ENCODE measurements at regions not wholly inside any gene's neighbourhood (a gene's known extent, or its start where the extent isn't known, plus 50 kb on each side); places are given as distances from the start of the nearest gene placed in this dataset.

DNA sequence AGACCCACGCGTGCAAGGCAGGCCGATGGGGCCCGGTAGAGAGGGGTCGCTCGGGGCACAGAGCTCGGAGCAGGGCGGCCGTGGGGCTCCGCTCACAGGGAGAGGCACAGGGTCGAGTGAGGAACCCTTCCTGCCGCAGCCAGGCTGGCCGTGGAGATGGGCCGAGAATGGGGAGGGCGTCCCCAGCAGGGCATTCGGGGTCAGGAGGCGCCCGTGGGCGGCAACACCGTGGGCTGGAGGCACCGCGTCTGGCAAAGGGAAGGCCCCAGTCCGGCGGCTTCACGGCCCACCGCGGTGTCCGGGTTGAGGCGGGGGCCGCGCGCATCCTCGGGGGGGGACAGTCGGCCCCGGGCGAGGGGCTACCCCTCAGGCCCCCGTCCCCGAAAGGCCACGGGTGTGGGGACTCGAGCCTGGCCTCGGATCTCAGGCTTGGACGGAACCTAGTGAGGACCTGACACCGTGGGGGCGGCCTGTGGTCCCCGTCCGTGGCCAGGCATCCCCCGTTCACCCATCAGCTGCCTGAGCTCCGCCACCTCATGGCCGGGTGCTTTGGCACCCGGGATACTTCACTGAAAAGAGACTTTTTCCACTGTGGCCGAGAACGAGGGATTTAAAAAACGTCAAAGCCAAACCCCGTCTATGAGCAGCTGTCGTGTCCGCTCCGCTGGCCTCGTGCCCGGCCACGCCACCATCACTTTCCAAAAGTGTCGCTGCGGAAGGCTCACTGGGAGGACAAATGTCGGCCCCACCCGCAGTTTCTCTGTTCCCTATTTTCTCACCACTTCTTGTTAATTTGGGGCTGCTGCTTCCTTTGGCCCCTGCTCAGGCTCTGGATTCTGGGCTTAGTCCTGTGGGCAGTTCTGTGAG is 73.6 kb downstream of the METRNL start:
- no peak for DNase-seq

DNA sequence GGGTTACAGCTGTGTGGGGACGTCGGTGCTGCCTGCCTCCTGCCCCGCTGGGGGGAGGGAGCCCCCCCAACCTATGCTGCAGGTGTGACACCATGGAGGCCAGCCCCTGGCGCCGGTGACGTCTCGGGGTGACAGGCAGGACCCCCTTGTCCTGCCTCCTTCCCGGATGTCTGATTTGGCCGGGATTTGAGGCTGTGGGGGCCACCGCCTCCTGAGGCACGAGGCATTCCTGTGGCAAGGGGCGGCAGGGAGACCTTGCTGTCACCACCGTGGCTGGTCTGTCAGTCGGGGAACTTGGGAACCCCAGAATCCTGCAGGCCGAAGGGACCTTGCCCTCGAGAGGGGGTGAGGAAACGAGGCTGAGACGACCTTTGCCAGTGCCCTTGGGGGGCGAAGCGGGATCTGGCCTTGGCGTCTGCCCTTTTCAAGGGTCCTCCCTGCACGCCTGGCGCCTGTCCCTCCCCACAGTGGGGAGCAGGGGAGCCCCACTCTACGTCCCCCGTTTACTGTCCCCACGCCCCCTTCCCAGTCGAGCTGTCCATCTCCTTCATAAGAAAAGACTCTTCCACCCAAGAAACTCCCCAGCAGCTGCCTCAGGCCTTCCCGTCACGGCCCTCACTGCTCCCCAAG is 74.4 kb downstream of the METRNL start:
- H3K27ac ChIP-seq (ENCODE audit: low read depth, low read length) = no peak overlapping the region
- no peaks in the 10 kb centered on the region for H3K27me3 ChIP-seq (ENCODE audit: control insufficient read depth in 2 of 2, insufficient read depth in 2 of 2, low read length in 2 of 2)
- Mint-ChIP-seq H3K4me3 (no peak overlapping the region), H3K36me3 (no peaks in the 10 kb centered on the region), H3K4me1 (peaks cover 0 to 7% (median 4%) of the 10 kb centered on the region in 7 donors), H3K27ac (no peak overlapping the region), H3K9me3 (no peaks in the 10 kb centered on the region), H3K27me3 (peaks cover 0 to 18% (median 4%) of the 10 kb centered on the region in 5 donors)
- no peak for DNase-seq
- H3K4me3 ChIP-seq (ENCODE audit: low read length) = no peak overlapping the region
- H3K9me3 ChIP-seq (ENCODE audit: control insufficient read depth in 2 of 3, low read length in 3 of 3) = no peaks in the 10 kb centered on the region
- CTCF ChIA-PET = no interaction called here
- no peaks in the 10 kb centered on the region for H3K36me3 ChIP-seq (ENCODE audit: control insufficient read depth in 2 of 3, insufficient read depth in 3 of 3, low read length in 3 of 3)
- POLR2A ChIA-PET = no interaction called here
- ATAC-seq = no peak
- no peaks in the 10 kb centered on the region for H3K4me1 ChIP-seq (ENCODE audit: control insufficient read depth in 2 of 2, insufficient read depth in 2 of 2, low read length in 2 of 2)
- intact Hi-C loops (cut with micrococcal nuclease) = no loop called here

More for the DNA sequence above, 73.6 kb downstream of the METRNL start:
- intact Hi-C loops (cut with micrococcal nuclease) = no loop called here
- H3K36me3 ChIP-seq (ENCODE audit: control insufficient read depth in 2 of 3, insufficient read depth in 3 of 3, low read length in 3 of 3) = no peaks in the 10 kb centered on the region
- Mint-ChIP-seq H3K4me3 (no peak overlapping the region), H3K36me3 (no peaks in the 10 kb centered on the region), H3K4me1 (peaks cover 0 to 12% (median 4%) of the 10 kb centered on the region in 7 donors), H3K27ac (no peak overlapping the region), H3K27me3 (peaks cover 0 to 16% (median 4%) of the 10 kb centered on the region in 5 donors), H3K9me3 (no peaks in the 10 kb centered on the region)
- H3K4me3 ChIP-seq (ENCODE audit: low read length) = no peak overlapping the region
- H3K9me3 ChIP-seq (ENCODE audit: control insufficient read depth in 2 of 3, low read length in 3 of 3) = no peaks in the 10 kb centered on the region
- no peaks in the 10 kb centered on the region for H3K27me3 ChIP-seq (ENCODE audit: control insufficient read depth in 2 of 2, insufficient read depth in 2 of 2, low read length in 2 of 2)
- POLR2A ChIA-PET = no interaction called here
- no peak overlapping the region for H3K27ac ChIP-seq (ENCODE audit: low read depth, low read length)
- peak; percentile 55 for ATAC-seq
- CTCF ChIA-PET = no interaction called here
- no peaks in the 10 kb centered on the region for H3K4me1 ChIP-seq (ENCODE audit: control insufficient read depth in 2 of 2, insufficient read depth in 2 of 2, low read length in 2 of 2)

DNA sequence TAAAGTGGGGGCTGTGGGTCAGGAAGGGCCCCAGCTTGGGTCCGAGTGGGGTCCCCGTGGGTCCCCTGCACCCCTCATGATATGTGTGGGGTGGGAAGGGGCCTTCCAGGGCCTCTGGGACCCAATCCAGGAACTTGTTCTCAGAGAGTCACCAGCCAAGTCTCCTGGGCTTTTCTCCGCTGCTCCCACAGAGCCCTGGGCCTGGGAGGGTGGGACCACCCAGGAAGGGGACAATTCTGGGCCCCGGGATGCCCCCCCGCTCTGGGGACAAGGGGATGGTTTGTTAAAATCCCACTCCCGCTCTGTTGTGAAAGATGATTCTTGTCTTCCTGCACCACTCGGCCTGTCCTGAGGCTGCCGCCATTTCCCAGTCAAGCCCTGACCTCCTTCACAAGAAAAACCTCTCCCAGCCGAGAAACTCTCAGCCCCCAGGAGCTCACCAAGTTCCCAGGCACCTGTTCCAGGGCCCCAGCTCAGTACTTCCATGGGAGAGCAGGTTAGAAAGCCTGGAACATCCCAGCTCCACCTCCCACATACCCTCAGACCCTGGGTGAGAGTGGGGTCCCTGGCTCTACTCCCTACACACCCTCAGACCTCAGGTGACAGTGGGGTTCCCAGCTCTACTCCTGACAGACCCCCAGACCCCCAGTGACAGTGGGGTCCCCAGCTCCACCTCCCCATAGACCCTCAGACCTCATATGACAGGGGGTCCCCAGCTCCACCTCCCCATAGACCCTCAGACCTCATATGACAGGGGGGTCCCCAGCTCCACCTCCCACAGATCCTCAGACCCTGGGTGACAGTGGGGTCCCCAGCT is 75.1 kb downstream of the METRNL start:
- H3K27ac Mint-ChIP-seq = no peak overlapping the region

DNA sequence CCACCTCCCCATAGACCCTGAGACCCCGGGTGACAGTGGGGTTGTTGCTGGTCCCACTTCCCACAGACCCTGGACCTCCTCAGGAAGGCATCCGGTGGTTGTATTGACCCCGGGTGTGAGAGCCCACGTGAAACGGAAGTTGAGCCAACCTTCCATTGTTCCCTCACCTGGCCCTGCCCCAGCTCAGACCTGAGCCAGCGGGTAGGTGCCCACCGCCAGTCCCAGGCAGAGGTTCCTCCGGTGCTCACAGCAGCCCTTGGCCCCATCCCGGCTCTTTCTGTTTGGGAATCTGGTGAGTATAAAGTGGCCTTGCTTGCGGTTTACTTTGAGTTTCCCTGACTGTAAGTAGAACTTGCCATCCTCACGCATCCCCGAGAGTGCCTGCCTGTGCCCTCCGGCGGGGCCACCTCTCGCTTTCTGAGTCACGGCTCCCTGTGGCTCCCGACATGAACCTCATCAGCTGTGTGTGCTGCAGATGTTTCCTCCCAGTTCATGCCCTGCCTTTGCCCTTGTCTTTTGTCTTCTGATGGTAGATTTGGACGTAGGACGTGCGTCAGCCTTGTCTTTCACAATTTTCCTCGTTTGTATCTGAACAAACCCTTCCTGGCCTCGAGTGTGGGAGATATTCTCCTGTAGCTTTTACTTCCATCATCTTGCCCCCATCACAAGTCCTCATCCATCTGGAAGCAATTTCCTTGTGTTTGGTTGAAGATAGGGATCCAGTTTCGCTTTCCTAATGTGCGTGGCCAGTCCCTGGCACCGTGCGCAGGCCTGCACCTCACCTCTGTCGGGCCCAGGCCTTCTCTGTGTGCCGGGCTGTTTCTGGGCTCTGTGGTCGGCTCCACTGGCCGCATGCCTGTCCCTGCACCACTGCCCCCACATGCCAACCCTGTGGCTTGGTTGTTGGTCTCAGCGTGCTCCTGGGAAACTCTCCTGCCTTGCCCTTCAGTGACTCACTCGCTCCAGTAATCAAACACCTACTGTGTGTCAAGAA is 76.0 kb downstream of the METRNL start:
- no peaks in the 10 kb centered on the region for H3K36me3 ChIP-seq (ENCODE audit: control insufficient read depth in 2 of 3, insufficient read depth in 3 of 3, low read length in 3 of 3)
- H3K27me3 ChIP-seq (ENCODE audit: control insufficient read depth in 2 of 2, insufficient read depth in 2 of 2, low read length in 2 of 2) = no peaks in the 10 kb centered on the region
- H3K4me1 ChIP-seq (ENCODE audit: control insufficient read depth in 2 of 2, insufficient read depth in 2 of 2, low read length in 2 of 2) = no peaks in the 10 kb centered on the region
- H3K36me3 Mint-ChIP-seq = no peaks in the 10 kb centered on the region
- ChIA-PET CTCF (no interaction called here), POLR2A (no interaction called here)
- H3K4me1 Mint-ChIP-seq = peaks cover 0 to 6% (median 4%) of the 10 kb centered on the region in 7 donors
- no peaks in the 10 kb centered on the region for H3K9me3 Mint-ChIP-seq
- H3K27ac ChIP-seq (ENCODE audit: low read depth, low read length) = no peak overlapping the region
- H3K9me3 ChIP-seq (ENCODE audit: control insufficient read depth in 2 of 3, low read length in 3 of 3) = no peaks in the 10 kb centered on the region
- H3K4me3 Mint-ChIP-seq = no peak overlapping the region
- no peak for DNase-seq
- intact Hi-C loops (cut with micrococcal nuclease) = no loop called here
- peak; percentile 87 for ATAC-seq
- H3K4me3 ChIP-seq (ENCODE audit: low read length) = no peak overlapping the region
- peak overlapping the region in 1 of 9 donors; percentile 42 for H3K27ac Mint-ChIP-seq
- H3K27me3 Mint-ChIP-seq = peaks cover 0 to 32% (median 4%) of the 10 kb centered on the region in 5 donors

More for the DNA sequence above, 75.1 kb downstream of the METRNL start:
- H3K4me1 Mint-ChIP-seq = peaks cover 0 to 6% (median 4%) of the 10 kb centered on the region in 7 donors
- H3K4me3 Mint-ChIP-seq = no peak overlapping the region
- H3K36me3 ChIP-seq (ENCODE audit: control insufficient read depth in 2 of 3, insufficient read depth in 3 of 3, low read length in 3 of 3) = no peaks in the 10 kb centered on the region
- CTCF ChIA-PET = no interaction called here
- H3K36me3 Mint-ChIP-seq = no peaks in the 10 kb centered on the region
- H3K27ac ChIP-seq (ENCODE audit: low read depth, low read length) = no peak overlapping the region
- H3K9me3 Mint-ChIP-seq = no peaks in the 10 kb centered on the region
- peaks cover 0 to 22% (median 4%) of the 10 kb centered on the region in 5 donors for H3K27me3 Mint-ChIP-seq
- no peaks in the 10 kb centered on the region for H3K27me3 ChIP-seq (ENCODE audit: control insufficient read depth in 2 of 2, insufficient read depth in 2 of 2, low read length in 2 of 2)
- intact Hi-C loops (cut with micrococcal nuclease) = no loop called here
- no peaks in the 10 kb centered on the region for H3K4me1 ChIP-seq (ENCODE audit: control insufficient read depth in 2 of 2, insufficient read depth in 2 of 2, low read length in 2 of 2)
- H3K9me3 ChIP-seq (ENCODE audit: control insufficient read depth in 2 of 3, low read length in 3 of 3) = no peaks in the 10 kb centered on the region
- POLR2A ChIA-PET = no interaction called here
- no peak for ATAC-seq
- H3K4me3 ChIP-seq (ENCODE audit: low read length) = no peak overlapping the region
- no peak for DNase-seq

DNA sequence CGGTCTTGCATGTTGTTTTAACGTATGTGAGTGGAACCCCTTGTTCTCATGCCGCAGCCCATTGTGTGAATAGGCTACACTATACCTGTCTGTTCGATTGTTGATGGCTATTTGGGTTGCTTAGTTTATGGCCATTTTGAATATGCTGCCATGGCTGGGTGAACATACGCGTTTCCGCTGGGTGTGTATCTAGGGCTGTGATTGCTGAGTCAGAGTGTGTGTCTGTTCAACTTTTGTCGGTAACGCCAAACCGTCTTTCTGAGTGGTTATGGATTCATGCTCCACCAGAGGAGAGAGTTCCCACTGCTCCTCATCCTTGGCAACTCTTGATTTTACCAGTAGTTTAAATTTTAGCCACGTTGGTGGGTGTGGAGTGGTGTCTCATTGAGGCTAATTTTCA is 77.0 kb downstream of the METRNL start:
- POLR2A ChIA-PET = no interaction called here
- ATAC-seq = no peak

More for the DNA sequence above, 77.0 kb downstream of the METRNL start:
- H3K27me3 ChIP-seq (ENCODE audit: control insufficient read depth in 2 of 2, insufficient read depth in 2 of 2, low read length in 2 of 2) = no peaks in the 10 kb centered on the region
- CTCF ChIA-PET = no interaction called here
- no peaks in the 10 kb centered on the region for H3K9me3 ChIP-seq (ENCODE audit: control insufficient read depth in 2 of 3, low read length in 3 of 3)
- Mint-ChIP-seq H3K4me1 (peaks cover 0 to 6% (median 4%) of the 10 kb centered on the region in 7 donors), H3K4me3 (no peak overlapping the region), H3K36me3 (no peaks in the 10 kb centered on the region), H3K9me3 (no peaks in the 10 kb centered on the region), H3K27me3 (peaks cover 0 to 32% (median 4%) of the 10 kb centered on the region in 5 donors), H3K27ac (no peak overlapping the region)
- DNase-seq = no peak
- no peaks in the 10 kb centered on the region for H3K36me3 ChIP-seq (ENCODE audit: control insufficient read depth in 2 of 3, insufficient read depth in 3 of 3, low read length in 3 of 3)
- H3K4me3 ChIP-seq (ENCODE audit: low read length) = no peak overlapping the region
- H3K27ac ChIP-seq (ENCODE audit: low read depth, low read length) = no peak overlapping the region
- intact Hi-C loops (cut with micrococcal nuclease) = no loop called here
- H3K4me1 ChIP-seq (ENCODE audit: control insufficient read depth in 2 of 2, insufficient read depth in 2 of 2, low read length in 2 of 2) = no peaks in the 10 kb centered on the region
